ENCODE measurements at regions not wholly inside any gene's neighbourhood (a gene's known extent, or its start where the extent isn't known, plus 50 kb on each side); places are given as distances from the start of the nearest gene placed in this dataset.

- no peak for TF ChIP-seq POLR2A (IDR thresholded peaks at IDR 0.05; ENCODE audit: low read depth, low read length)
- no peak for TF ChIP-seq POLR2AphosphoS5 (IDR thresholded peaks at IDR 0.05; ENCODE audit: low read depth, low read length)
- no peak for TF ChIP-seq POU2F2 (IDR thresholded peaks at IDR 0.05; ENCODE audit: low read depth, low read length)
- TF ChIP-seq SPI1 (IDR thresholded peaks at IDR 0.05; ENCODE audit: low read depth, low read length) = no peak
- TF ChIP-seq TAF1 (IDR thresholded peaks at IDR 0.05; ENCODE audit: low read depth, low read length) = no peak
- TF ChIP-seq PAX5 (IDR thresholded peaks at IDR 0.05; ENCODE audit: insufficient read depth, low read length, severe bottlenecking) = no peak
Measured at GRCh38 chr7:116142850-116143249, 67.5 kb upstream of the TES start.

All from GM12891 (cell line).